HPDE6-E6E7 (cell line): ENCODE measurements at regions not wholly inside any gene's neighbourhood (a gene's known extent, or its start where the extent isn't known, plus 50 kb on each side); places are given as distances from the start of the nearest gene placed in this dataset.
A peak's percentile ranks its signal among the peaks of the same experiment; 100 is the strongest.

Experiments used
- DNase-seq: peaks from one replicate; pipeline ENCODE4 v3.0.0; 2011; ENCODE audit warnings: missing footprints; ENCODE audit errors: extremely low spot score

GRCh38 chr2:126774761-126775160 is 118.8 kb downstream of the GYPC start:
- no peak for DNase-seq

- DNase-seq: no peak
Observed at GRCh38 chr2:126775300-126775985, 119.5 kb downstream of the GYPC start.

DNA sequence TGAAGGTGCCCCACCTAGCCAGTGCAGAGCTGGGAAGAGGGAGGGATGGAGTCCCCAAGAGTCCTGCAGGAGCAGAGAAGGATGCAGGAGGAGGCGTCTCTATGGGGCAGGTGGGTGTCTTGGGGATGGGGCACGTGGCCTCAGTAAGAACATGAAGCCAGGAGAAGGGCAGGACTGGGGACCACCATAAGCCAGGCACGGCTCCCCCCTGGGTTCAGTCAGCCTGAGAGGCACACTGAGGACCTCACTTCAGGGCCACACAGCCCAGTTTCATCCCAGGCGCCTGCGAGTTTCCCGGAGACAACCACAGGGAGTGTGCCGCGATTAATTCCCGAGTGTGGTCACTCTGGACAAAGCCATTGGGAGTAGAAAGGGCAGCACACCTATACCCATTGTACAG is 120.3 kb downstream of the GYPC start:
- no peak for DNase-seq

GRCh38 chr2:126776692-126777619 is 121.0 kb downstream of the GYPC start:
- DNase-seq: peak; percentile 48

GRCh38 chr2:126777620-126777978 is 121.1 kb upstream of the TEX51 start:
- no peak for DNase-seq

DNA sequence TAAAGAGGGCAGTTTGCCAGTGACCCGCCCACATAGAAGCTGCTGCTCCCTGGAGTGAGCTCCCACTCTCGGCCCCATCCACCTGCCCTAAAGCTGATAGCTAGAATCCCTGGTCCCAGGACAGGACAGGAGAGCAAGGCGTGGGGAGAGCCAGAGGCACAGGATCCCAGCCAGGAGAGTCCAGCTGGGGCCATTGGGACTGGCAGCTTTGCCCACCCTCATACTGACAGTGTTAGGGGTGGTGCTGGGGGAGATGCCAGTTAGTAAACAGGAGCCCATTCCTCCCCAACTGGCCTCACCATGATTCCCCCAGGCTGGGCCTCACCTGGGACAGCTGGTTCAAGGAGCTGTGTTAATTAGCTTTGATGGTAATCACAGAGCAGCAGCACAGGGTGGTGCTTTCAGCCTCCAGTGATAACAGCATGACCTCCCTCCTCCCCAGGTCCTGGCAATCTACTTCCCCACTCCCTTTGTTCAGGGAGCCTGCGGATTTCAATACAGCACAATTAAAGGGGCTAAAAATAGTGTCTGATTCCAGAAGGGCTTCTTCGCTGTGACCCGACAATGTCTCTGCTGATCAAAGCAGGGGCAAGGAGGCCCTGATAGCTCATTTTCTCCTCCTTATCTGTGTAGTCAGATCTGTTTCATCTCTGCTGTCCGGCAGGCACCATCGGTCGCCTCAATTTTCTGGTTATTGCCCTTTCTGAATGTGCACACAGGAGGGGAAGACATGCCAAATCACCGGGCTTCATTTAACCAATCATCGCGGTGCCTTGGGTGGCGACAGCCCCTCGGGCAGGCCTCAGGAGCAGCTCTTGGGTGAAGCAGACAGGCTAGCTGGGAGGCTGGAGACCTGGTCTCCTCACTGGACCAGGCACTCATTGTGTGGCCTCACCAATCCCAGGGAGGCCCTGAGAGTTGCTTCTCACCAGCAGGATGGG is 119.9 kb upstream of the TEX51 start:
- DNase-seq: no peak

- no peak for DNase-seq
Observed at GRCh38 chr2:126781206-126781605, 117.5 kb upstream of the TEX51 start.

DNA sequence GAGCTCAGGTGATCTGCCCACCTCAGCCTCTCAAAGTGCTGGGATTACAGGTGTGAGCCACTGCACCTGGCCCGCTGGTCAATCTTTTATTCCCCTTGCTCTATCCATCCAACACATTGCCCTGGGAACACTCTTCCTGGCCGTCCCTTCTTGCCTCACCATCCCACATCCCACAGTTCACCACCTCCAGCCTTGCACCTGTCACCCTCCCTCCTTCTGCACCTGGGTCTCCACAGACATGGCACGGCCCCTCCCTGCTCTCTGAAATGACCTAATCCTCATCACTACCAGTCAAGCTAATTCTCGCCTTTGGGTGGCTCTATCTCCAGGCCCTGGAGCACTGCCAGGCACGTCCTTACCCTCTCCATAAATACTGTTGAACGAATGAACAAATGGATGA is 116.9 kb upstream of the TEX51 start:
- DNase-seq: no peak

GRCh38 chr2:126782648-126783047 is 116.0 kb upstream of the TEX51 start:
- no peak for DNase-seq

DNA sequence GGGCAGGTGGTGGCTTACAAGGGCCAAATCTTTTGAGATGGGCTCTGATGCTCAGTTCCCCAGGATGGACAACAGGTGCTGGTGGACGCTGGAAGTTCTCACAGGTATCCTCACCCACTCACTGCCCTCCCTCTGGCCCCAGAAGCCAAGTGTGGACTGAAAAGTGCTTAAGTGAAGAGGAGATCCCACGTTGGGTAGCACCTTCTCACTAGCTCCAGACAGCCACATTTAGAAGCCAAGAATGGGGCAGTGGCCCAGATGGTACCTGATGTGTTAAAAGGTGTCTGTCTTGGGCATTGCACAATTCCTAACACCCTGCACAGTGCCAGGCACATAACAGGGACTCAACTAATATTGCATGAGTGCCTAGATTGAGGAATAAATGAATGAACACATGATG is 115.3 kb upstream of the TEX51 start:
- DNase-seq: no peak

DNA sequence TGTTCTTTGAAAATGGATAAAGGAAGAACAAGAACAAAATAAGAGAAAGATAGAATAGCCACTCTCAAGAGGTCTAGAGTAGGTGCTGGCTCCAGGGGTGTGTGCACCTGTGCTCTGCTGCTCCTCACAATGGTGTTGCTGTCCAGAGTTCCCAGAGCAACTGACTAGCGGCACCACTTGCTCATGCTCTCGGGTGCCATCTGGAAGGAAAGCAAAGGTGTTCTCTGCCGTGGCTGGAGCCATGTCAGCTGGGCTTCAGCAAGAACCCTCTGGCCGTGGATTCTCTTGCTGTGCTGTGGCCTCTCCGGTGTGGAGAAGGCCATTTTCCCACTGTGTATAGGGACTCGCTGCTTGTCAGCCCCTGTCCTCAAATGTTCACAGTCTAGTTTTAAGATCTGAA is 114.6 kb upstream of the TEX51 start:
- no peak for DNase-seq

- DNase-seq: no peak
Observed at GRCh38 chr2:126784621-126785020, 114.1 kb upstream of the TEX51 start.

DNA sequence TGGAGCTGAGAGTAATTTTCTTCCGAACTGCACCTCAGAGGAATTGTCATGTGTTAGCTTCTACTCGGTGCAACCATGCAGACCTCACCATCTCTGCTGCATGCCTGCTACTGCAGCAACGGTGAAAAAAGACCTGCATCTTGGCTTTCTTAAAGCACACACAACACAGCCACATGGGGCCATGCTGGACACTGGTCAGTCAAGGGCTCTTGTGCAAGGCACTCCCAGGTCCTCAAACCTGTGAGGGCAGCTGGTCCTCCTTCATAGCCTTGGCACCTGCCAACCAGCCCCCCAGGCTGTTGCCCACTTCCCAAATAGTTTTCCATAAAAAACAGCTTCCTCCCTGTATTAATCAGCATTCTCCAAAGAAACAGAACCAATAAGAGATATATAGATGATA is 113.5 kb upstream of the TEX51 start:
- DNase-seq: no peak

- no peak for DNase-seq
Observed at GRCh38 chr2:126785862-126786261, 112.8 kb upstream of the TEX51 start.

DNA sequence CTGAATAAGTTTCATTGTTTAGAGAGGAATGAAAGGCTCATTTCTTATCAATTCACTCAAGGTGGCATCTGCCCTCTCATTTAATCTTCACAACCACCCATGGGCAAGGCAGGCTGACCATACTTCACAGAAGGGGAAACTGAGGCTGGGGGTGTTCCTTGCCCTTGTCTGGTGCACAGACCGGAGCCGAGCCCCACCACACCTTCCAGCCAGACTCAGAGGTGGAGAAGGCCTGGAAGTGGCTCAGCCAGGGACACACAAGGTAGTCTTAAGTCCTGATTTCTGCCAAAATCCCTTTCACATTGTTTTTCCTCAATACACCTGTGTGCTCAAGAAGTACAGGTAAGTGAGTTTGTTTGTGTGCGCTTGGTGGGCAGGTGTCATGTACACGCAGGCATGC is 111.9 kb upstream of the TEX51 start:
- no peak for DNase-seq

DNA sequence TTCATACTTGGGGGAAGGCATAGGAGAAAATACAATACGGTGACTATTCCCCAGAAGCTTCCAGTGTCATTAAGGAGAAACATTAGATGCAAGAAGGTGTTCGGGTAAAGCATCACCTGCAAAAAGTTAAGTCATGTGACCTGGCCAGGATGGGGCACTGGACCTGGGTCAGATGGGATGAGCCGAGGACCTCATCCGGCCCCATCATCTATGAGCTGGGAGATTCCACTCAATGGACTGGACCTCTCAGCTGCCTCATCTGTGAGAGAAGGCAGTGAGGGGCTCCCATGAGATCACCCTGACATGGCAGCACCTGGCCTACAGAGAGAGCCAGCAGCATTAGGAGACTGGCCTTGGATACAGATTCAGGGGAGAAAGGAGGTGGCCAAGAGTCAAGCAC is 111.4 kb upstream of the TEX51 start:
- DNase-seq: no peak

DNA sequence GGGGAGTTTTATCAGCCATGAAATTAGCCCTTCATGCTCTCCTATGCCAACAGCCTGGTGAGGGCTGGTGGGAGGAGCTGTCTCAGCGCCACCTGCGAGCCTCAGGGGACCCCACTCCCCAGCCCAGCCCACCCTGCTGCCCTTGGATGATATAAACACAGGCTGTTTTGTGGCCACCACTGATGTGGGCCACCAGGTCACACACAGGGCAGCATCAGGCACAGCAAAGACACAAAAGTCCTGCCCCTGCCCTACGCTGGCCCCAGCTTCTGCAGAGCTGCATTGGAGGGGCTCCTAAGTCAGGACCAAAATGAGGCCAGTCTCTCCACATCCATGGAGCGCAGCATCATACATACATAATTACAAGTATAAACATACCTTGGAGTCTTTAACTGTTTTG is 110.6 kb upstream of the TEX51 start:
- no peak for DNase-seq

DNA sequence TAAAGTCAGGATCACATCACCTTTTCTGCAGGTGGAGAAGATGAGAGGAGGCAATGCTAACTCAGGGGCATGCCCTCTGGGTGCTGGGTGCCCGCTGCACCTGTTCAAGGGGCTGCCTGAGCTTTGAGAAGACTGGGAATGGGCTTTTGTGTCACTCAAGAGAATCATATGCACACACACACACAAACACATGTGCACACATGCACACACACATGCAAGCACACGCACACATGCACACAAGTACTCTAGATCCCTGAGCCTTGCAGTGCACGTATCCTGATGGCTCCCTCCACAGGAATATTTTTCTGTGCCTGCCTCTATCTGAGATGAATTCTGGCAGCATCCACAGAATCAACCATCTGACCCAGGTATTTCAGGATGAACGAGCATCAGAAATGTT is 110.0 kb upstream of the TEX51 start:
- no peak for DNase-seq

DNA sequence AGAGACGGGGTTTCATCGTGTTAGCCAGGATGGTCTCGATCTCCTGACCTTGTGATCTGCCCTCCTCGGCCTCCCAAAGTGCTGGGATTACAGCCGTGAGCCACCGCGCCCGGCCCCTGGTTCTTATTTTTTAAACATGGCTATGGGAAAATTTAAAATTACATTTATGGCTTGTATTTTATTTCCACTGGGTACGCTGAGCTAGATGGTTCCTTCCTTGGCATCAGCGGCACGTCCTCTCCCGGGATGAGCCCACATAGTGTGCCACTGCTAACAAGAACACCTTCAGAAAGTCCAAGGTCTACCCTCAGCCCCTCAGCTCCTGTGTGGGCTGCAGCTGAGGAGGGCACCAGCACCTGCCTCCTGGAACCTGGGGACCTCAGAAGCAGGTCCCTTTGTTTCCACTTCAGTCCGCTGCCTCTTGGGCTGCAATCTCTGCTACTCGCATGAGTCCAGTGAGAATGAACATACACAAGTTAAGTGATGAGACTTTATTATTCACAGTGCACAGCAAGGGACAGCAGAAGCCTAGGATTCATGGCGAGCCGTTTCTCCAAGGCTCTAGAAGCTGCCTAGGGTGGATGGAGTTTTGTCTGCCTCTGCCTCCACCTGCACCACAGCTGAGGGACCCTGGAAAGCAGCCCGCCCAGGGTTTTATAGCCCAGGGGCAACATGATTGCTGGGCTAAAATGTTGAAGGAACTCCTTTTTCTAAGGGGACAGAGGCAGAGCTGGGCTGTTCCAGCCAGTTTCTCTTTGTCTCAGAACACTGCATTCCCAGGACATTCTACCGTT is 107.5 kb upstream of the TEX51 start:
- DNase-seq: no peak

- DNase-seq: no peak
Observed at GRCh38 chr2:126792186-126792585, 106.5 kb upstream of the TEX51 start.

DNA sequence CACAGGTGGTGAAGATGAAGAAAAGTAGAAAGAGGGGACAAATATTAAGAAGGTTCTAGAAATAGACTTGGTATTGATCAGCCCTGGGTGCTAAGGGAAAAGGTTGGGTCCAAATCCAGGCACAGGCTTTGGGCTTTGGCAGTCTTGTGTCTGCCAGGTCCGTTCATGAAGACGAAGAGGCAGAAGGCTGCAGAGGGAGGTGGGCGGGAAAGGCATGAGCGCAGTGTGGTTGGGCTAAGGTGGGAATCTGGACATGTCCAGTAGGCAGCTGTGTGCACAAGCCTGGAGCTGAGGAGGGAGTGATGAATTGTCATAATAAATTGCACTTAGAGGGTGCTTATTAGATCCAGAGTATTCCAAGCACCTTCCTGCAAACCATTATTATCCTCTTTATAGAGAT is 105.7 kb upstream of the TEX51 start:
- no peak for DNase-seq
